HCT116 (cell line): ENCODE measurements at regions not wholly inside any gene's neighbourhood (a gene's known extent, or its start where the extent isn't known, plus 50 kb on each side); places are given as distances from the start of the nearest gene placed in this dataset.

Experiments
- ATAC-seq: fragments of 200-7000 bp; cut with Tn5 transposase; 2 replicates; pipeline ENCODE4 v1.9.1; 2020; ENCODE audit warnings: mild to moderate bottlenecking, moderate library complexity
- BruUV-seq: library from RNA; stranded (reverse); fragments of 400-500 nt; replicated peaks from 2 replicates; lab custom pipeline; 2021; lab: Mats Ljungman, UMichigan
- CTCF ChIA-PET: fragments of 300-600 bp; sonication (Branson Sonifier 250); formaldehyde crosslinking; loops from one replicate; lab custom pipeline; 2021; ENCODE audit warnings: antibody characterized with exemption; lab: Charles Lee
- POLR2A ChIA-PET: fragments of 300-600, 350-600 bp; sonication (Branson Sonifier 250); formaldehyde crosslinking; loops from one replicate; lab custom pipeline; 2021; ENCODE audit warnings: antibody characterized with exemption; lab: Charles Lee
- RAD21 ChIA-PET, 2 experiments: fragments of 300-600 bp; sonication (Branson Sonifier 250); formaldehyde crosslinking; loops; one replicate each; lab custom pipeline; 2023; ENCODE audit warnings: low total read pairs in 2 of 2; ENCODE audit not compliant: uncharacterized antibody in 2 of 2, unreplicated experiment in 2 of 2, low non-redundant PET in 1 of 2; lab: Charles Lee
- DNase-seq: peaks from one replicate; pipeline ENCODE4 v3.0.0-alpha.2; 2010; ENCODE audit warnings: low read depth, low spot score
- H2AFZ ChIP-seq: fragments of 200-600 bp; shearing (Covaris generic), sonication (generic); 2 replicates; pipeline ENCODE4 v1.6.1; 2017; ENCODE audit warnings: low read depth, mixed run types, mixed read lengths, antibody characterized with exemption, low read length; ENCODE audit not compliant: poor library complexity, severe bottlenecking
- H3K27ac ChIP-seq: 2 replicates; pipeline ENCODE4 v1.5.1; 2012; ENCODE audit warnings: low read depth, low read length
- H3K27me3 ChIP-seq: fragments of 200-600 bp; sonication (generic); 2 replicates; pipeline ENCODE4 v1.6.1; 2016; ENCODE audit warnings: mixed run types, low read length, mixed read lengths; ENCODE audit not compliant: insufficient read depth
- H3K36me3 ChIP-seq, 2 experiments: fragments of 200-500 bp in 1 of 2; fragments of 200-600 bp in 1 of 2; sonication (Bioruptor generic) in 1 of 2; sonication (generic) in 1 of 2; 2 replicates each; pipeline versions ENCODE4 v1.5.1 to v1.6.1; 2014 to 2016; ENCODE audit warnings: low read length in 2 of 2, inconsistent platforms in 1 of 2, mixed read lengths in 1 of 2, mixed run types in 1 of 2; ENCODE audit not compliant: insufficient read depth in 2 of 2, control insufficient read depth in 1 of 2
- H3K4me1 ChIP-seq, 2 experiments: fragments of 200-600 bp in 1 of 2; sonication (generic) in 1 of 2; 2 replicates each; pipeline versions ENCODE4 v1.5.1 to v1.6.1; 2012 to 2017; ENCODE audit warnings: low read length in 2 of 2, inconsistent platforms in 1 of 2, mild to moderate bottlenecking in 1 of 2, mixed read lengths in 1 of 2, mixed run types in 1 of 2, moderate library complexity in 1 of 2; ENCODE audit not compliant: insufficient read depth in 2 of 2, control insufficient read depth in 1 of 2
- H3K4me2 ChIP-seq: fragments of 200-600 bp; sonication (generic); 2 replicates; pipeline ENCODE4 v1.6.1; 2017; ENCODE audit warnings: mixed run types, low read length, mixed read lengths
- H3K4me3 ChIP-seq, 2 experiments: fragments of 200-600 bp in 1 of 2; sonication (generic) in 1 of 2; replicated peaks in 1 of 2; 2 replicates each; pipeline ENCODE4 v1.5.1; 2011 to 2016; ENCODE audit warnings: low read length in 2 of 2, control low read depth in 1 of 2, low read depth in 1 of 2, mild to moderate bottlenecking in 1 of 2, mixed read lengths in 1 of 2, mixed run types in 1 of 2
- H3K79me2 ChIP-seq: fragments of 200-600 bp; sonication (generic); 2 replicates; pipeline ENCODE4 v1.6.1; 2017; ENCODE audit warnings: mild to moderate bottlenecking, mixed run types, low read length, moderate library complexity, mixed read lengths; ENCODE audit not compliant: insufficient read depth
- H3K9ac ChIP-seq: fragments of 200-600 bp; sonication (generic); 2 replicates; pipeline ENCODE4 v1.6.1; 2016; ENCODE audit warnings: low read length, mixed read lengths
- H3K9me2 ChIP-seq: fragments of 200-600 bp; sonication (generic), shearing (Covaris generic); 2 replicates; pipeline ENCODE4 v1.6.1; 2017; ENCODE audit warnings: mixed run types, mild to moderate bottlenecking, moderate library complexity; ENCODE audit not compliant: insufficient read depth
- H3K9me3 ChIP-seq, 2 experiments: fragments of 200-500 bp in 1 of 2; fragments of 200-600 bp in 1 of 2; sonication (Bioruptor generic) in 1 of 2; sonication (generic) in 1 of 2; 2 replicates each; pipeline ENCODE4 v1.6.1; 2014 to 2017; ENCODE audit warnings: low read length in 2 of 2, mixed read lengths in 2 of 2, inconsistent platforms in 1 of 2, low read depth in 1 of 2, mild to moderate bottlenecking in 1 of 2, mixed run types in 1 of 2, moderate library complexity in 1 of 2; ENCODE audit not compliant: control insufficient read depth in 1 of 2, insufficient read depth in 1 of 2
- H4K20me1 ChIP-seq: fragments of 200-600 bp; sonication (generic), shearing (Covaris generic); 2 replicates; pipeline ENCODE4 v1.6.1; 2017; ENCODE audit warnings: mixed run types, mild to moderate bottlenecking, moderate library complexity; ENCODE audit not compliant: insufficient read depth
- CBX3 ChIP-seq: IDR thresholded peaks from 2 replicates; pipeline ENCODE4 v1.6.1; 2012; ENCODE audit warnings: low read depth
- EGR1 ChIP-seq: IDR thresholded peaks from 2 replicates; pipeline ENCODE4 v1.6.1; 2012; ENCODE audit warnings: low read depth
- ELF1 ChIP-seq: IDR thresholded peaks from 2 replicates; pipeline ENCODE4 v1.6.1; 2012; ENCODE audit warnings: low read depth, borderline replicate concordance
- EZH2phosphoT487 ChIP-seq: fragments of 200-600 bp; IDR thresholded peaks from 2 replicates; pipeline ENCODE4 v1.6.1; 2018; ENCODE audit warnings: antibody characterized with exemption, borderline replicate concordance
- JUND ChIP-seq: IDR thresholded peaks from 2 replicates; pipeline ENCODE4 v1.6.1; 2012
- POLR2A ChIP-seq: IDR thresholded peaks from 2 replicates; pipeline ENCODE4 v1.7.0; 2011; ENCODE audit warnings: borderline replicate concordance; ENCODE audit not compliant: insufficient read depth, insufficient read length; ENCODE audit errors: extremely low read depth
- POLR2AphosphoS5 ChIP-seq: IDR thresholded peaks from 2 replicates; pipeline ENCODE4 v1.6.1; 2011; ENCODE audit warnings: mild to moderate bottlenecking, low read depth, low read length, moderate library complexity
- RAD21 ChIP-seq: IDR thresholded peaks from 2 replicates; pipeline ENCODE4 v1.6.1; 2012; ENCODE audit warnings: low read depth, mild to moderate bottlenecking
- SIN3A ChIP-seq: IDR thresholded peaks from 2 replicates; pipeline ENCODE4 v1.6.1; 2012; ENCODE audit warnings: low read depth
- SP1 ChIP-seq: IDR thresholded peaks from 2 replicates; pipeline ENCODE4 v1.6.1; 2012; ENCODE audit warnings: low read depth
- ZBTB33 ChIP-seq: IDR thresholded peaks from 2 replicates; pipeline ENCODE4 v1.6.1; 2011; ENCODE audit warnings: mild to moderate bottlenecking, low read length, moderate library complexity; ENCODE audit not compliant: insufficient replicate concordance; ENCODE audit errors: extremely low read depth
- ZFX ChIP-seq: fragments of 450-650 bp; IDR thresholded peaks from 2 replicates; pipeline ENCODE4 v1.6.1; 2017
- intact Hi-C: fragments of 100-400 bp; cut with micrococcal nuclease; formaldehyde crosslinking; loops from 2 replicates; pipeline ENCODE4 v1.10.0; 2022

DNA sequence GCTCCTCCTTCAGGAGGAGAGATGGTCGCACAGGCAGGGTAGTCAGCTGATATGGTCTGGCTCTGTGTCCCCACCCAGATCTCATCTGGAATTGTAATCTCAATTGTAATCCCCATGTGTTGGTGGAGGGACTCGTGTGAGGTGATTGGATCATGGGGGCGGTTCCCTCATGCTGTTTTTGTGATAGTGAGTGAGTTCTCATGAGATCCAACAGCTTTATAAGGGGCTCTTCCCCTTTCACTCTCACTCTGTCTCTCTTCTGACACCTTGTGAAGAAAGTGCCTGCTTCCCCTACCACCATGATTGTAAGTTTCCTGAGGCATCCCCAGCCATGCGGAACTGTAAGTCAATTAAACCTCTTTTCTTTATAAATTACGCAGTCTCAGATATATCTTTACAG, 218.9 kb upstream of the TMTC1 start:
- Histone ChIP-seq H2AFZ (no peak overlapping the region), H3K27me3 (no peaks in the 10 kb centered on the region), H3K27ac (no peak overlapping the region), H3K9me3 (no peaks in the 10 kb centered on the region), H3K4me3 (no peak overlapping the region), H3K9me2 (no peaks in the 10 kb centered on the region), H3K79me2 (no peaks in the 10 kb centered on the region), H3K9ac (no peak overlapping the region), H3K36me3 (no peaks in the 10 kb centered on the region), H3K4me1 (no peaks in the 10 kb centered on the region), H4K20me1 (no peaks in the 10 kb centered on the region), H3K4me2 (no peak overlapping the region)
- no peak for DNase-seq
- no TSS peak for BruUV-seq
- no peak for TF ChIP-seq POLR2A
- no peak for TF ChIP-seq SIN3A
- no peak for TF ChIP-seq ELF1
- intact Hi-C loops = no loop called here
- ChIA-PET POLR2A (no interaction called here), RAD21 (no interaction called here), CTCF (no interaction called here)
- no peak for ATAC-seq

DNA sequence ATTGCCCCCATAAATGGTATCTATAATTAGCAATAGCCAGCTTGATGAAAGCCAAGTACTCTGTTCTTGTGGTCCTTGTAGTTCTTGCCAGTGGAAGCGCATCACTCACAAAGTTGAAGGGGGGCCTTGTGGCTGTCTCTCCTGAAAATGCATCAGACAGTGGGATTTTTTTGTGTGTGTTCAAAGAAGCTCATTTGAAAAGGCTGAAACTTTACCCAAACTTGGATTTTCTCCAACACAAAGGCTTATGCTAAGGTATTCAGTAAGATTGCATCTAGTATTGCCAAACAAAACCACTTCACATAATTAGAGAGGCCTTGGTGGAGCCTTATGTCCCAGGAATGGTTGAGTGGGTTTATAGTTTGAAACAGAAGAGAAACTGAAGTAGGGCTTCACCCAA, 216.7 kb upstream of the TMTC1 start:
- H3K9ac ChIP-seq = no peak overlapping the region
- H2AFZ ChIP-seq = no peak overlapping the region
- H3K9me3 ChIP-seq = no peaks in the 10 kb centered on the region
- RAD21 ChIA-PET = no interaction called here
- H3K27ac ChIP-seq = no peak overlapping the region
- H3K4me3 ChIP-seq = no peak overlapping the region
- no peaks in the 10 kb centered on the region for H3K4me1 ChIP-seq
- intact Hi-C loops = no loop called here
- no peaks in the 10 kb centered on the region for H3K36me3 ChIP-seq
- no TSS peak for BruUV-seq
- H3K4me2 ChIP-seq = no peak overlapping the region
- H3K27me3 ChIP-seq = peaks cover 1% of the 10 kb centered on the region; the same call in 1 of the 2 replicates
- ATAC-seq (no peak), DNase-seq (no peak)
- no peaks in the 10 kb centered on the region for H3K79me2 ChIP-seq
- TF ChIP-seq ZFX (no peak), RAD21 (no peak), SP1 (no peak), CBX3 (no peak), EZH2phosphoT487 (no peak), JUND (no peak), EGR1 (no peak), ZBTB33 (no peak), POLR2AphosphoS5 (no peak)
- TF ChIP-seq, all 23 proteins: peak for 0
- Histone ChIP-seq H3K9me2 (no peaks in the 10 kb centered on the region), H4K20me1 (no peaks in the 10 kb centered on the region)
- ChIA-PET CTCF (no interaction called here), POLR2A (no interaction called here)
